Prostate gland (tissue), 2 donors: ENCODE measurements at regions not wholly inside any gene's neighbourhood (a gene's known extent, or its start where the extent isn't known, plus 50 kb on each side); places are given as distances from the start of the nearest gene placed in this dataset.
A peak's percentile ranks its signal among the peaks of the same experiment; 100 is the strongest.

Experiments used
- DNase-seq: peaks from one replicate; pipeline ENCODE4 v3.0.0-alpha.2; 2019; ENCODE audit warnings: low spot score
- H3K27ac ChIP-seq, 2 donors: fragments of 200-600 bp; sonication (generic); 2 replicates each; pipeline ENCODE4 v1.5.1; 2017 to 2019
- H3K27me3 ChIP-seq: fragments of 200-600 bp; sonication (generic); replicated peaks from 2 replicates; pipeline ENCODE4 v1.5.1; 2019; ENCODE audit not compliant: insufficient read depth
- H3K36me3 ChIP-seq, 2 donors: fragments of 200-600 bp; sonication (generic); 1 replicate in 1 of 2; 2 replicates in 1 of 2; pipeline versions ENCODE4 v1.5.1 to v1.8.1; 2017 to 2019
- H3K4me1 ChIP-seq: fragments of 200-600 bp; sonication (generic); replicated peaks from 2 replicates; pipeline ENCODE4 v1.5.1; 2019
- H3K4me3 ChIP-seq, 2 donors: fragments of 200-600 bp; sonication (generic); 2 replicates each; pipeline ENCODE4 v1.5.1; 2017 to 2019
- H3K9me3 ChIP-seq: fragments of 200-600 bp; sonication (generic); 2 replicates; pipeline ENCODE4 v1.5.1; 2017
- CTCF ChIP-seq, 4 experiments: fragments of 200-600 bp in 2 of 4; fragments of 450-650 bp in 2 of 4; sonication (generic) in 2 of 4; IDR thresholded peaks; 1 replicate in 3 of 4; 2 replicates in 1 of 4; pipeline ENCODE4 v1.5.1; 2016 to 2019; ENCODE audit warnings: antibody characterized with exemption in 4 of 4, mild to moderate bottlenecking in 2 of 4, moderate library complexity in 2 of 4
- POLR2A ChIP-seq: fragments of 450-650 bp; IDR thresholded peaks from one replicate; pipeline ENCODE4 v1.6.1; 2016; ENCODE audit warnings: antibody characterized with exemption, mild to moderate bottlenecking
- POLR2AphosphoS5 ChIP-seq: sonication (generic); formaldehyde crosslinking; IDR thresholded peaks from one replicate; pipeline ENCODE4 v1.6.1; 2017; ENCODE audit warnings: antibody characterized with exemption
- WGBS: methylation state at CpG from one replicate; pipeline ENCODE4 v1.1.5; 2018; 5-methylcytosine and 5-hydroxymethylcytosine counted together
- intact Hi-C: fragments of 100-400 bp; cut with DNase I; formaldehyde crosslinking; loops from one replicate; pipeline ENCODE4 v1.14.2; 2022

- Histone ChIP-seq H3K27ac (no peak overlapping the region), H3K4me3 (no peak overlapping the region), H3K27me3 (no peaks in the 10 kb centered on the region), H3K36me3 (no peaks in the 10 kb centered on the region), H3K9me3 (no peaks in the 10 kb centered on the region), H3K4me1 (no peaks in the 10 kb centered on the region)
- no peak for DNase-seq
- TF ChIP-seq POLR2AphosphoS5 (no peak), POLR2A (no peak), CTCF (IDR thresholded peaks at IDR 0.05) (no peak)
- intact Hi-C loops: no loop called here
- WGBS: 87% methylated on average over 3 of the region's 3 CpGs
Observed at GRCh38 chr9:87327575-87328125, 170.0 kb upstream of the DAPK1 start.

GRCh38 chr9:87333802-87334201 is 163.9 kb upstream of the DAPK1 start:
- TF ChIP-seq CTCF (IDR thresholded peaks at IDR 0.05) (no peak), POLR2AphosphoS5 (no peak), POLR2A (no peak)
- H3K27me3 ChIP-seq: no peaks in the 10 kb centered on the region
- no peaks in the 10 kb centered on the region for H3K9me3 ChIP-seq
- no peaks in the 10 kb centered on the region for H3K36me3 ChIP-seq
- H3K4me3 ChIP-seq: no peak overlapping the region
- no peaks in the 10 kb centered on the region for H3K4me1 ChIP-seq
- no peak for DNase-seq
- WGBS: 84% methylated on average over 6 of the region's 6 CpGs
- H3K27ac ChIP-seq: no peak overlapping the region
- intact Hi-C loops: no loop called here

GRCh38 chr9:87334366-87334765 is 163.3 kb upstream of the DAPK1 start:
- H3K9me3 ChIP-seq: no peaks in the 10 kb centered on the region
- no peaks in the 10 kb centered on the region for H3K4me1 ChIP-seq
- TF ChIP-seq POLR2AphosphoS5 (no peak), POLR2A (no peak)
- DNase-seq: no peak
- H3K36me3 ChIP-seq: no peaks in the 10 kb centered on the region
- H3K27ac ChIP-seq: no peak overlapping the region
- H3K4me3 ChIP-seq: no peak overlapping the region
- WGBS: 87% methylated on average over 3 of the region's 3 CpGs
- H3K27me3 ChIP-seq: no peaks in the 10 kb centered on the region
- intact Hi-C loops: no loop called here

GRCh38 chr9:87336407-87336806 is 161.3 kb upstream of the DAPK1 start:
- Histone ChIP-seq H3K27ac (no peak overlapping the region), H3K36me3 (no peaks in the 10 kb centered on the region), H3K9me3 (no peaks in the 10 kb centered on the region), H3K27me3 (no peaks in the 10 kb centered on the region), H3K4me3 (no peak overlapping the region), H3K4me1 (no peaks in the 10 kb centered on the region)
- intact Hi-C loops: loop anchor here (2.0 kb wide), 1 partner anchor 326 kb away; no protein-coding TSS in a partner anchor
- TF ChIP-seq POLR2A: no peak
- no peak for TF ChIP-seq POLR2AphosphoS5
- TF ChIP-seq CTCF (IDR thresholded peaks at IDR 0.05): no peak
- no peak for DNase-seq
- 50% methylated on average over 1 of the region's 1 CpG for WGBS

GRCh38 chr9:87336914-87337333 is 160.7 kb upstream of the DAPK1 start:
- H3K4me1 ChIP-seq: no peaks in the 10 kb centered on the region
- peak overlapping the region; percentile 14 to 17 for H3K4me3 ChIP-seq
- no peaks in the 10 kb centered on the region for H3K9me3 ChIP-seq
- 1% methylated on average over 12 of the region's 12 CpGs for WGBS
- no peak overlapping the region for H3K27ac ChIP-seq
- H3K27me3 ChIP-seq: no peaks in the 10 kb centered on the region
- H3K36me3 ChIP-seq: no peaks in the 10 kb centered on the region
- intact Hi-C loops: loop anchor here (2.0 kb wide), 1 partner anchor 326 kb away; no protein-coding TSS in a partner anchor
- TF ChIP-seq POLR2AphosphoS5: peak; percentile 36
- no peak for TF ChIP-seq POLR2A
- TF ChIP-seq CTCF (IDR thresholded peaks at IDR 0.05): peak; percentile 52 to 86 (median 78)
- peak; percentile 31 for DNase-seq
